Karpas-422 (cell line): ENCODE measurements at regions not wholly inside any gene's neighbourhood (a gene's known extent, or its start where the extent isn't known, plus 50 kb on each side); places are given as distances from the start of the nearest gene placed in this dataset. TPM values are rescaled to one million over a fixed set of nuclear protein-coding genes. Genes with fewer than 3 reads are reported as not detected.

Experiments used
- DNase-seq: peaks from one replicate; pipeline ENCODE4 v3.0.0-alpha.2; 2015
- H2AFZ ChIP-seq: fragments of 200-600 bp; sonication (generic); 2 replicates; pipeline ENCODE4 v1.6.1; 2014; ENCODE audit warnings: antibody characterized with exemption, low read length, mixed read lengths
- H3K27ac ChIP-seq: fragments of 200-600 bp; sonication (generic); 2 replicates; pipeline ENCODE4 v1.5.1; 2014; ENCODE audit warnings: mild to moderate bottlenecking, low read length, moderate library complexity
- H3K27me3 ChIP-seq: fragments of 200-600 bp; sonication (generic); 2 replicates; pipeline ENCODE4 v1.6.1; 2014; ENCODE audit warnings: low read length, mixed read lengths
- H3K36me3 ChIP-seq: fragments of 200-600 bp; sonication (generic); 2 replicates; pipeline ENCODE4 v1.6.1; 2014; ENCODE audit warnings: low read length, mixed read lengths; ENCODE audit not compliant: insufficient read depth
- H3K4me1 ChIP-seq: fragments of 200-600 bp; sonication (generic); 2 replicates; pipeline ENCODE4 v1.6.1; 2014; ENCODE audit warnings: mild to moderate bottlenecking, low read length, mixed read lengths
- H3K4me2 ChIP-seq: fragments of 200-600 bp; sonication (generic); 2 replicates; pipeline ENCODE4 v1.6.1; 2014; ENCODE audit warnings: low read length, low read depth, mild to moderate bottlenecking; ENCODE audit not compliant: poor library complexity, severe bottlenecking
- H3K4me3 ChIP-seq: fragments of 200-600 bp; sonication (generic); 2 replicates; pipeline ENCODE4 v1.5.1; 2014; ENCODE audit warnings: mild to moderate bottlenecking, antibody characterized with exemption, low read length, mixed read lengths
- H3K79me2 ChIP-seq: fragments of 200-600 bp; sonication (generic); 2 replicates; pipeline ENCODE4 v1.6.1; 2014; ENCODE audit warnings: mild to moderate bottlenecking, low read length, mixed read lengths
- H3K9ac ChIP-seq: fragments of 200-600 bp; sonication (generic); 2 replicates; pipeline ENCODE4 v1.6.0; 2014; ENCODE audit warnings: low read length
- H3K9me2 ChIP-seq: fragments of 200-600 bp; sonication (generic), shearing (Covaris generic); replicated peaks from 2 replicates; pipeline ENCODE4 v1.6.0; 2014; ENCODE audit warnings: mild to moderate bottlenecking, low read length, moderate library complexity; ENCODE audit not compliant: insufficient read depth
- H3K9me3 ChIP-seq: fragments of 300-700, 200-600 bp; sonication (generic); 2 replicates; pipeline ENCODE4 v1.6.1; 2014; ENCODE audit warnings: low read length, mixed read lengths
- H4K20me1 ChIP-seq: fragments of 200-600 bp; sonication (generic); 2 replicates; pipeline ENCODE4 v1.6.1; 2014; ENCODE audit warnings: mild to moderate bottlenecking, antibody characterized with exemption, low read length, low read depth; ENCODE audit not compliant: insufficient read depth
- small RNA-seq: library from RNA; depleted of rRNA; stranded (forward); fragments of <200 nt; gene quantifications from one replicate; pipeline ENCODE3, GENCODE V24; 2014

GRCh38 chr20:21801193-21801592 lies 95.7 kb downstream of the PAX1 start:
- no peak for DNase-seq
- Histone ChIP-seq H3K9me3 (no peaks in the 10 kb centered on the region), H3K4me1 (no peaks in the 10 kb centered on the region), H3K27me3 (no peaks in the 10 kb centered on the region), H4K20me1 (no peaks in the 10 kb centered on the region), H3K4me2 (no peak overlapping the region), H3K9ac (no peak overlapping the region), H3K9me2 (no peaks in the 10 kb centered on the region), H2AFZ (no peak overlapping the region), H3K36me3 (no peaks in the 10 kb centered on the region), H3K79me2 (no peaks in the 10 kb centered on the region), H3K4me3 (no peak overlapping the region), H3K27ac (no peak overlapping the region)

DNA sequence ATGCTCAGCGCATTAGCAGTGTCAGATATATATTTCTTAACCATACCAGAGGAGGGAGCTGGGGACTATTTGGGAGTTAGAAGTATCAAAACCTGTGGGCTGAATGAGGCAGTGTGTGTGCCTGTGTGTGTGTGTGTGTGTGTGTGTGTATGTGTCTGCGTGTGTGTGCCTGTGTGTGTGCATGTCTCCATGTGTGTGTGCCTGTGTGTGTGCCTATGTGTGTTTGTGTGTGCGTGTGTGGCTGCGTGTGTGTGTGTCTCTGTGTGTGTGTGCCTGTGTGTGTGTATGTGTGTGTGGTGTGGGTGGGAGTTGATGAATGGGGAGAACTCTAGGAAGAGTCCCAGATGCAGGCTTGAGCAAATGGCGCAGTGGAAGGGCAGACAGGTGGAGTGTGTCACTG lies 92.9 kb downstream of the PAX1 start:
- DNase-seq, result no peak
- Histone ChIP-seq H3K27ac (no peak overlapping the region), H3K4me1 (no peaks in the 10 kb centered on the region), H3K9me2 (no peaks in the 10 kb centered on the region), H4K20me1 (no peaks in the 10 kb centered on the region), H3K9ac (no peak overlapping the region), H3K36me3 (no peaks in the 10 kb centered on the region), H3K27me3 (no peaks in the 10 kb centered on the region), H3K9me3 (no peaks in the 10 kb centered on the region), H3K4me2 (no peak overlapping the region), H2AFZ (no peak overlapping the region), H3K4me3 (no peak overlapping the region), H3K79me2 (no peaks in the 10 kb centered on the region)

DNA sequence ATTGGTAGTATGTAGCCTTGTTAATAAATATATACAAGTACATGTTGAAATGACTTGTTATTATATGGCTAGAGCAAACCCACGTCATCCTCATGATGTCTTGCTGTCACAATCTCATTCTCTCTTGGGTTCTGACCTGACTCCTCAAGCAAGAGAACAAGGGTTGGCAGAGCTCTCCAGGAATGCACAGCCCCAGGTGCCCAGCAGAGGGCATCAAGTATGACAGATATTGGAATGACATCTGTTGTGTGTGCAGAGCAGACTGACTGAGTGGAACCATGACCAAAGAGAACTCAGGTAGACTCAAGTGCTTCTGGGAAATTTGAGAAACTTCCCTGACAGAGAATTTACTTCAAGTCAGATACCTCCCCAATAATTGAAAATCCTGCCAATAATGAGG lies 90.6 kb downstream of the PAX1 start:
- H3K4me2 ChIP-seq, result no peak overlapping the region
- no peak overlapping the region for H3K4me3 ChIP-seq
- no peak overlapping the region for H2AFZ ChIP-seq
- no peaks in the 10 kb centered on the region for H3K4me1 ChIP-seq
- H3K9me3 ChIP-seq, result no peaks in the 10 kb centered on the region
- H4K20me1 ChIP-seq, result no peaks in the 10 kb centered on the region
- no peak overlapping the region for H3K9ac ChIP-seq
- no peaks in the 10 kb centered on the region for H3K36me3 ChIP-seq
- H3K9me2 ChIP-seq, result no peaks in the 10 kb centered on the region
- no peaks in the 10 kb centered on the region for H3K79me2 ChIP-seq
- H3K27me3 ChIP-seq, result no peaks in the 10 kb centered on the region
- no peak overlapping the region for H3K27ac ChIP-seq
- peak; percentile 84 for DNase-seq

- H3K4me3 ChIP-seq, result no peak overlapping the region
- no peak overlapping the region for H3K27ac ChIP-seq
- H2AFZ ChIP-seq, result no peak overlapping the region
- no peak for DNase-seq
- H3K9me3 ChIP-seq, result no peaks in the 10 kb centered on the region
- H3K36me3 ChIP-seq, result no peaks in the 10 kb centered on the region
- no peaks in the 10 kb centered on the region for H4K20me1 ChIP-seq
- no peaks in the 10 kb centered on the region for H3K4me1 ChIP-seq
- H3K4me2 ChIP-seq, result no peak overlapping the region
- no peaks in the 10 kb centered on the region for H3K9me2 ChIP-seq
- H3K27me3 ChIP-seq, result no peaks in the 10 kb centered on the region
- no peak overlapping the region for H3K9ac ChIP-seq
- H3K79me2 ChIP-seq, result no peaks in the 10 kb centered on the region
These were observed 82.6 kb downstream of the PAX1 start for GRCh38 chr20:21788082-21788481.

- Histone ChIP-seq H3K9me2 (no peaks in the 10 kb centered on the region), H3K27me3 (no peaks in the 10 kb centered on the region), H3K9me3 (no peaks in the 10 kb centered on the region), H3K27ac (no peak overlapping the region), H4K20me1 (no peaks in the 10 kb centered on the region), H3K4me3 (no peak overlapping the region), H3K9ac (no peak overlapping the region), H2AFZ (no peak overlapping the region), H3K4me1 (no peaks in the 10 kb centered on the region), H3K4me2 (no peak overlapping the region), H3K79me2 (no peaks in the 10 kb centered on the region), H3K36me3 (no peaks in the 10 kb centered on the region)
- no peak for DNase-seq
These were observed 76.1 kb downstream of the PAX1 start for GRCh38 chr20:21781446-21782075.

GRCh38 chr20:21780528-21780927 lies 75.1 kb downstream of the PAX1 start:
- Histone ChIP-seq H3K9me2 (no peaks in the 10 kb centered on the region), H3K27ac (no peak overlapping the region), H3K9ac (no peak overlapping the region), H3K4me2 (no peak overlapping the region), H3K36me3 (no peaks in the 10 kb centered on the region), H3K79me2 (no peaks in the 10 kb centered on the region), H3K4me1 (no peaks in the 10 kb centered on the region; the same call in 1 of the 2 replicates), H3K9me3 (no peaks in the 10 kb centered on the region), H2AFZ (no peak overlapping the region), H3K4me3 (no peak overlapping the region), H4K20me1 (no peaks in the 10 kb centered on the region), H3K27me3 (no peaks in the 10 kb centered on the region)
- DNase-seq, result no peak

Small RNA genes lying in the stretch of these regions (small RNA-seq; reads per million reads assigned to genes)
- not detected for gene AL121912.1
